Umbilical cord (tissue), 1 donor: ENCODE measurements at regions not wholly inside any gene's neighbourhood (a gene's known extent, or its start where the extent isn't known, plus 50 kb on each side); places are given as distances from the start of the nearest gene placed in this dataset.
"Not testable (repeated sequence)": the region's sequence is repeated elsewhere in the genome, so short reads cannot be mapped to it uniquely, and the experiment has no call there.

ENCODE experiments used
- DNase-seq: peaks from one replicate; pipeline ENCODE4 v3.0.0-alpha.2; 2015; ENCODE audit warnings: low spot score

DNA sequence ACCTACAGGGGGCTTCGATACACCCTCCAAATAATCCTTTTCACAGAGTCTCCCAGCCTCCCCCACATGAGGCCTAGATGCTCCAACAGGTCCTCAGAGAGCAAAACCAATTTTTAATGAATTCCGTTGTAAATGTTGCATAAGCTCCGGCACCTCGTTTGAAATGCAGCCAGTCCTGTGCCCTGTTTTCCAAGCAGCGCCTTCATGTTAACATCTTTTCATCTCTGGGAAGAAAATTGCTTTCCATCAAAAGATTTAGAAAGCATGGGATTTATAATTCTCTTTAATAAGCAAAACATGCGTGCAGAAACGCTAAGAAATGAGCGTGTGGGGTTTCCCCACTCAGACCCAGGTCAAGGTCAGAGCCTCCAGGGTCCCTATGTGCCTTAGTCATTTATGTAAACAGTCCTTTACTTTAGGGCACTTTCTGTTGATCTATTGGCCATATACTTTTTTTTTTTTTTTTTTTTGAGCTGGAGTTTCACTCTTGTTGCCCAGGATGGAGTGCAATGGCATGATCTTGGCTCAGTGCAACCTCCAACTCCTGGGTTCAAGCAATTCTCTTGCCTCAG is 177.5 kb upstream of the S1PR3 start:
- DNase-seq: no peak

DNA sequence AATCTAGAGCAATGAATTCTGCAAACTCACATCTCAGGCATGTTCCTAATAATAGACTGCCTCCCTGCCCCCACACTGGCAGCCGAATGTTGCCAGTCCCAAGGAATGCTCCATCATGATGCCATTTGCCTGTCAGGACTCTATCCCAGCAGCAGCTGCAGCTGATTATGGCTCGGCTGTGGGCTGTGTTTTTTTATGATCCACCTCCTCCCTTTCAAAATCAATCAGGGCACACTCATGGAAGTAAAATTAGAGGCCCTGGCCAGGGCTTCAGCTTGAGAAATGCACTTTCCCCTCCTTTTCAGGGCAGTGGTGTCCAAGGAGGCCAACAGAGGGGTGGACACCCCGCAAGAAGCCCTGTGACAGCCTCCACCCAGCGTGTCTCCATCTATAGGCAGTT is 176.7 kb upstream of the S1PR3 start:
- peak; percentile 76 for DNase-seq

DNA sequence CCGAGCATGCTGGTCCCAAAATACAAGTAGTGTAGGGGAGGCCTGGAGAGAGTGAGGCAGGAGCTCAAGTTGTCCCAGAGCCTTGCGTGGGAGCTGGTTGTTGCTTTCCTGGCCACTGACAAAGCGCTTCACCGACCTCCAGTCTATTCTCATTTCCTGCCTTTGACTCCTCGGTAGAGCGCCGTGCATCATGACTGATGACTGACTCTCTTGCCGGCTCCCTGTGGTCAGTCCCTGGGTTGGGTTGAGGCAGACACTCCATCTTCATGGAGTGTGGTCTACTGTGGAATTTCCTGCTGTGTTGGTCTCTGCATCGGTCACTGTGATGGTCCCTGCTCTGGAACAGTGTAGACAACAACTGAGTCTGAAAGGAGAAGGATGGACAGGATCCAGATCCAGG is 175.1 kb upstream of the S1PR3 start:
- no peak for DNase-seq

DNA sequence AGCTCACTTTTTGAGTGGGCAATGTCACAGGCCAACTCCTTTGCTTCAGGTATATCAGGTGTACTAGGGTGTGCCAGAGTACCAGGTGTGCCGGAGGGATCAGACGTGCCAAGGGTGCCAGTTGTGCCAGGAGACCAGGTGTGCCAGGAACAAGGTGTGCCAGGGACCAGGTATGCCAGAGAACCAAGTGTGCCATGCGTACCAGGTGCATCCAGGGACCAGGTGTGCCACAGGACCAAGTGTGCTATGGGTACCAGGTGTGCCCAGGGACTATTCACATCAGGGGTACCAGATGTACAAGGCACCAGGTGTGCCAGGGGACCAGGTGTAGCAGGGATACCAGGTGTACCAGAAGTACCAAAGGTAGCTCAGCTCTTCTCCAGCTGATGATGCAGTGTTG is 174.7 kb upstream of the S1PR3 start:
- no peak for DNase-seq

DNA sequence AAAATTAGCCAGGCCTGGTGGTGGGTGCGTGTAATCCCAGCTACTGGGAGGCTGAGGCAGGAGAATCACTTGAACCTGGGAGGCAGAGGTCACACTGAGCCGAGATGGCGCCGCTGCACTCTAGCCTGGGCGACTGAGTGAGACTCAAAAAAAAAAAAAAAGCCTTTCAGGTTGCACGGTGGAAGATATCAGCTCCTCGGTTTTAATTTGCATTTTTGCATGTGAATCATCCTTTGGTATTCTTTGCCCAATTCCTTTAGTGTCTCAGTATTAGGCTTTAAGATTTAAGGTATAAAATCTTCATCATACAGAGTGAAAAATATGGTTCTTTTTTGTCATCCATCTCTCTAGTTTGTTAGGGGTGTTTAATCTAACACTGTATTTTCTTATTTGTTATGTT is 173.6 kb upstream of the S1PR3 start:
- no peak for DNase-seq

DNA sequence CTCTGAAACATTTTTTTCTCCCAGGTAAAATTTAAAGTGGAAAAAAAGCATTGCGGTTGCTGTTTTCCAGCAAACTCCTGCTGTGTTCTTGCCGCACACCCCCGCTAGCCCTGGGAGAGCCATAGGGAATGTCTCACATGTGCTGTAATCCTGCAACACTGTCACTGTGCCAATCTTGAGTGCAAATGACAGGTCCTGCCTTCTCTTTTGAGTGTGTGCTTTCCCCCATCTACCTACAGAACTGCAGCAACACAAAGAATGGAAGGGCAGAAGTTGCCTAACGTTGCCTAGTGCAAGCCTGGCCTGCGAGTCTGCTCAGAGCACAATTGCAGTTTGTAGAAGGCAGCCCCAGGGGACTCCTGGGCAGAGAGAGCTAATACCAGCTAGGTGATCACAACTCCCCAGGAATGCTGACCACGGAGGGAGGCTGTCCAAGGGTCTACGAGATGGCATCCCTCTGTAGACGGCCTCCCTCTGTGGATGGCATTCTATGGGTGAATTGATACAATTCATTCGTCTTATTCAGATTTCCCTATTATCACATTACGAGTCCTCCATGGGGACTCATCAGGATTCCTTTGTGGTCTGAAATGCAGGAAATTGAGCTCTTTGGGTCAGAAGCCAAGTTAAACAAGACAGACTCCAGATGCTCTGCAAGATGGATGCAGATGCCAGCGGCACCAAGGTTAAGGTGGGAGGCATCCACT is 172.6 kb upstream of the S1PR3 start:
- no peak for DNase-seq

DNA sequence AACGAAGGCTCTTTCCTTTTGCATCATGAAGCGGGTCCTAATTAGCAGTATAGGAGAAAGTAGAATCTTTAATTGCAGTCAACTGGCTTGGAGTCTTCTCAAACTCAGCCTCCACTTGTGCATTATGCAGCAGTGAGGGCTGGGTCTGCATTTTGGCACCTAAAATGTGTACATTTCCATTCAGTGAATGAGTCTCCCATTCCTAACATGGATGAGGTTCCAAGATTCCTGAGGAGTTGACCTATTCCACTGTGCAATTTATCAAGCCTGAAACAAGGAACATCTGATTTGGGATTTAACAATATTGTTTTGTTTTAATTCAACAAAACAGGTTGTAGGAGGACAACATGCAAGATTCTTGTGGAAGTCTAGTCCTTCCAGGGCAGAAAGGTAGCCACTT is 171.8 kb upstream of the S1PR3 start:
- DNase-seq: no peak

DNA sequence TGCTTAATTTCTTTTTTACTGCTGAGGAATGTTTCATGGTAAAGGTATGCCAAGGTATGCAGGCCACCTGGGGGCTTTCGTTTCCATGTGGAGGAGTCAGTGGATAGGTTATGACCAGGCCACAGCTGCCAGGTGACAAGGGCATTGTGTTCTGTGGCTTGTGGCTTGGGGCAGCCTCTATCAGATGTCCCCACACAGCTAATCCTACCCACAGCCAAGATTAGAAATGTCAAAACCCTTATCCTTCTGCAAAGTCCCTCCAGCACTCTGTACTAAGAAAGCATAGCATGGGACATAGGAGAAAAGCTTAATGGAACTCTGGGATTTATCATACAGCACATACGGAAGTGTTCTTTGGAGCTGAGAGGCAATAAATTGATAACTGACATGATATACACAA is 171.2 kb upstream of the S1PR3 start:
- DNase-seq: no peak

DNA sequence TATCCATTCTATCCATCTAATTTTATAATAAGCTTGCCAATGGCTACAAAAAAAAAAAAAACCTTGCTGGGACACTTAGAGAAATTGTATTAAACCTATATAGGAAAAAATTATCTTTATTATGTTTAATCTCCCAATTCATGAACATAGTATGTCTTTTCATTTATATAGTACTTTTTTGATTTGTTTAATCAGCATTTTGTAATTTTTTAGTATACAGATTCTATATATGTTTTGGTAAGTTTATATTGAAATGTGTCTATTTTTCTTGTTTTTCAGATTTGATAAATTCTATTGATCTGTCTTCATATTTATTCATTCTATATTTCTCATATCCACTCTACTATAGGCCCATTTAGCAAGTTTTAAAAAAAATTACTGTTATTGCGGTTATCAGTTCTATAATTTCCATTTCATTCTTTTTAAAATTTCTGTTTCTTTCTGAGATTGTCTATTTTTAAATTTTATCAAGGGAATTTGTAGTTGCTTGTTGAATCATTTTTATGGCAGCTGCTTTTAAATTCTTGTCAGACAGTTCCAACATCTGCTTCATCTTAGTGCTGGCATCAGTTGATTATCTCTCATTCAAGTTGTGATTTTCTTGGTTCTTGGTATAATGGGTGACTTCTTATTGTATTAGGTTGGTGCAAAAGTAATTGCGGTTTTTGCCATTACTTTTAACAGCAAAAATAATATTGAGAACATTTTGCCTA is 170.1 kb upstream of the S1PR3 start:
- DNase-seq: no peak

DNA sequence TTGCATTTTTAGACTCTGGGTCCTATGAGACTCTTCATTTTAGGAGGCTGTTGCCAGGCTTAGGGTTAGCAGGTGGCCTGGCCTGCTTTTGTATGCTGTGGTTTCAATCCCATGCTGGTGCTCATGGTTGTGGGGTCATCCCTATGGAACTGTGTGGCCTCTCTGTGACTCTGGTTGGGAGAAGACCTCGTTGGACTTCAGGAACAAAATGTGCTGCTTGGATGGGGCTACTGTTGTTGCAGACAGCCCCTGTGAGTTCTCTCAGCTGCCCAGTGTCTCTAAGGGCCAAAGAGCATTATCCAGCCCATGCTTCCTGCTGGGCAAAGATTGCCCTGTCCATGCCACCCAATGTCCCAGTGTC is 169.5 kb upstream of the S1PR3 start:
- no peak for DNase-seq

DNA sequence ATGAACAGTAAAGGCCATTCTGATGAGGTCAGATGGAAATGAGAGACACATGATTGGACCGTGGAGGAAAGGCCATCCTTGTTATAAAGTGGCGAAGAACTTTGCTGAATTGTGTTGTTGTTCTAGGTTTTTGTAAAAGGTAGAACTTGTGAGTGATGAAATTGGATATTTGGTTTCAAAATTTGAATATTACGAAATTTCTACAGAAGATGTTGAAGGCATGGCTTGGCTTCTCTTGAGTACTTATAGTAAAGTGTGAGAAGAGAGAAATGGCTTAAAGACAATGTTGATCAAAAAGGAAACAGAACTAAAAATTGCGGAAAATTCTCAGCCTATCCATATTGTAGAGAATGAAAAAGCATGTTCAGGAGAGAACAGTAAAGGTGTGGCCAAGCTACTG is 166.6 kb upstream of the S1PR3 start:
- no peak for DNase-seq

DNA sequence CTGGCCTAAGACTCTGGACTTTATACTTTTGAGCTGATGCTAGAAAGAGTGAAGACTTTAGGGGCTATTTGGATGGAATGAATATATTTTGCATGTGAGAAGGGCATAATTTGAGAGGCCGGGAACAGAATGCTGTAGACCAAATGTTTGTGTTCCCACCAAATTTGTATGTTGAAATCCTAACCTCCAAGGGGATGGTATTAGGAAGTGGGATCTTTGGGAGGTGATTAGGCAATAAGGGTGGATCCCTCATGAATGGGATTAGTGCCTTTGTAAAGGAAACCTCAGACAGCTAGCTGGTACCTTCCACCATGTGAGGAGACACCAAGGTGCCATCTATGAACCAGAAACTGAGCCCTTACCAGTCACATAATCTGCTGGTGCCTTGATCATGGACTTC is 165.1 kb upstream of the S1PR3 start:
- DNase-seq: no peak

DNA sequence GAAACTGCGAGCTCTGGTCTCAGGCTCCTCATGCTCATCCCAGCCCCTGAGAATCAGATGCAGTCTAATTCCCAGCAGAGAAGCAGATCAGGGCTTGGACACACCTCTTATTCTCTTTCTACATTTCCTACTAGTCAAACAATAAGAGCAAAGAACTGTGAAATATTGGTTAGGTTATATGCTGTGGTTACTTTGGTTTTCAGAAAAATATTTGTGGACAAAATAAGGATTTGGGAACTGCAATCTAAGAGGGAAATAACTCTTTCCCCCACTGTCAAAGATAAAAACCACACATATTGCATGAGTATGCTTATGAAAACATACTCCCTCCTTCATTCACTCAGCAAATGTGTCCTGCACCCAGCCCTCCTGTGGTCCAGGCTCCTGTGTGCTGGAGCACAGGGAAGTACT is 164.5 kb upstream of the S1PR3 start:
- DNase-seq: peak; percentile 33

DNA sequence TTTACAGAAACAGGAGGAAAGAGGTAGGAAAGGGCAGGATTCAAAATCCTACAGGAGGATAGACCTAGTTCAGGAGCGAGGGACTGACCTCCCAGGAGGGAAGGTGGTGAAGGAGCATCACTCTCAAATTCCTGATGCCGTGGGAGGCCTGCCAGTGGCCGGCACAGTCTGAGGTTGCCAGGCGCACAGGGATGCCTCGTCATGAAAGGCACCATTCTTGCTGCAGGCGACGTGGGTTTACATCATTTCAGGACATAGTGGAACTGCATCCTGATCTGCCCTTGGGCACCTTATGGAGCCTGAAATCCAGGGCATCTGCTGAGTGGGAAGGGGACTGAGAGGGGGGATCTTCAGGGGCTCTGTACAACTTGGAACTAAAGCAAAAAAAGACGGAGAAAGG is 163.2 kb upstream of the S1PR3 start:
- no peak for DNase-seq

DNA sequence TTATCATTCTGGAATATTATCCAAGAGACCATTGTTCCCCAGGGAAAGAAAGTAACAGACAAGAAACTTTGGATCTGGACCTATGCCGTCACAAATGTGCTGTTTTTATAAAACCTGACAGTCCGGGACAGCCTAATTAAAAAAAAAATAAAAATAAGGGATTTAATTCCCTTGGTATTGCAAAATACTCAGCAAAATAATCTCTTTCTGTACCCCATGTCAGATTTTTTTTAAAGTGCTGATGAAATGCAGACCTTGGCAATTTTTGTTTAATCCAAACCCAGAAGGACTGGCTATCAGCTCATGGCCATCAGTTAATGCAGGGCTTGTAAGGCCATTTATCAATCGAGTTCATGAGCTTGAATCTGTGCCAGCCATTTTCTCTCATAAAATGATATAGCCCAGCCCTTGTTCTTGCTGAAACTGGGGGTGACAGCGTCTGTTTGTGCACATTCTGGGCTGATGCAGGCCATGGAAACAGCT is 162.7 kb upstream of the S1PR3 start:
- DNase-seq: peak; percentile 71

DNA sequence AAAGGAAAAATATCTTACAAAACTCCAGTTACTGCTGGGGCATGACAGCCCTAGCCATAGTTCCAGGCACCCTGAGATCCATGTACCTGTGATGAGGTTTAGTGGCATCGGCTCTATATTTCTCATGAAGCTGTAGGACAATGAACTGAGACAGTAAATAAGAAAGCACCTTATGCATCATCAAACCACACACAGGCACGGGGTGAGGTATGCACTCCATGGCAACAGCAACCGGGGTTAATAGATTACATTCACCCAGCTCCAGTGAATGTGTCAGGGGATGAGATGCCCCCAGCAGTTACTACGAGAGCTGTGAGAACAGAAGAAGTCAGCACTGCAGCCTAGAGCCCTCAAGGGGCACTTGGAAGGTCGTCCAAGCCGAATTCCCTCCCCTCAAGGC is 162.0 kb upstream of the S1PR3 start:
- no peak for DNase-seq

DNA sequence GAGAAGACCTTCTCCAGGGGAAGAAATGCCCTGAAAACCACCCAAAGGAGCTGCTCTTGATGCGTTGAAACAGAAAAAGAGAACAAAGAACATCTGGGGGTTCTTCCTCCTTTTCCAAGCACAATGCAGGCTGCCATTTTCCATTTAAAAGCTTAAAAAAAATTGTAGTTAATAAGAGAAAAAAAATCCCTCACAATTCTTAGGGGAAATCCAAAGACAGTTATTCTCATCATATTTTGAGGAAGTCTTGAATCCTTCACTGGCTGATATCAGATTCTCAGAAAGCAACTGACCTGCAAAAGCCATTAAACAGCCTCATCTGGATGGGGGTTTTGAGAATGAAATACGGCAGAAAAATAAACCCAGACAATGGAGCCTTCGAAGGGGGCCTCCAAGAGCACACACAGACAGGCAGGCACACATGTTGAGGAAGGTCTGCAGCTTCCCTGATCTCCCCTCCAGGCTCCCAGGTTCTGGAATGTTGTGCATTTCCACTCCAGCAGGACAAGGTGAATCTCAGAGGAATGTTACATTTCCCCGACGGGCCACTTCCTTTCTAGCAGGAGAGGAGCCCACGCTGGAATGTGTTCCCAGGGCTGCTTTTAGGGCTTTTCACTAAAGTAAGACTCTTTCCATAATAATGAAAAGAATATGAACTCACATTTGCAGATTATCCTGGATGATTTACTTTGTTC is 159.4 kb upstream of the S1PR3 start:
- no peak for DNase-seq

DNA sequence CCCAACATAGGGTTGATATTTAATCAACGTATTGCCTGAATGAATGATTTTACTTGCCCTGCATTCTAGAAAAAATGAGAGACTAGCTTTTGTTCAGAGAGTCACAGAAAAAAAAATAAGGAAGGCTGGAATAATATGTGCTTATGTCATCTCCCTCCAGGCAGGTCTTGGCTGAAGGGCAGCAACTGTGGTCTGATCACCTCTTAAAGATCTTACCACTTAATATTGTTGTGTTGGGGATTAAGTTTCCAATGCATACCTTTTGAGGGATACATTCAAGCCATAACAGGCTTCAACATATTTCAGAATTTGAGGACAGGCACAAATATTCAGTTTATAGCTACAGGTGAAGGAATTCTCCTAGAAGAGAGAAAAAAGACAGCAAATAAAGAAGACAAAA is 157.3 kb upstream of the S1PR3 start:
- DNase-seq: no peak

DNA sequence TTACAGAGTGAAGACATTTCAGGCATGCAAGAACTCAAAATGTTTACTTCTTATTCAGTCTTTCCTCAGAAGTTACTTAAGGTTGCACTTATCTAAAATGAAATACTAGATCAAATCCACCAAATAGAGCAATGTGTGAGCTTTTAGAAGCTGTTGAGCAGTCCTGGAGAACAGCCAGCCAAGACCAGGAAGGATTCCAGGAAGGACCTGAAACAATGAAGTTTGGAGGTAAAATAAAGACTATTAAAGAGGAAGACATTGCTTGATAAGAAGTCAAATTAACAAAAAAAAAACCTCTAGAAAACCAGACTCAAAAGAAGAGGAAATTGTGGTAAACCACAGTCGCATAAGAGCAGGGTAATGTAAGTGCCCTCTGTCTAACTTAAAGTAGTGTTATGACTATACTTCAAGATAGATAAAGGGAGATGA is 156.2 kb upstream of the S1PR3 start:
- DNase-seq: no peak

DNA sequence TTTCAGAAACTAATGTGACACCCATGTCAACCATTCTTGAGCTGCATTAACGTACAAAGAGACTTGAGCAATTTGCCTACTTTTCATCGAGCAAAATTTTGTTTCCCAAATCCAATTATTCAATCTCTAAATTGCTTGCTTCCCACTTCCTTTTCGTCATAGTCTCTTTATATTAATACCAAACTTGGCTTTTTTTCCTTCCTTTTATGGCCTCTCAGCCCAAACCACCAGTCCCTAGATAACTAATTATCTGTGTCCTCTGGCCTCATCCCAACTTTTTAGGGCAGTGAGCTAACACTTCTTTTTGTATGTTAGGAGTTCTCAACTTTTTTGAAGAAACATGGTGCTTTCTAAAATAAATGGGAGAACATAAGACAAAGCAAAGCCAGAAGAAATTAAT is 155.5 kb upstream of the S1PR3 start:
- DNase-seq: no peak

DNA sequence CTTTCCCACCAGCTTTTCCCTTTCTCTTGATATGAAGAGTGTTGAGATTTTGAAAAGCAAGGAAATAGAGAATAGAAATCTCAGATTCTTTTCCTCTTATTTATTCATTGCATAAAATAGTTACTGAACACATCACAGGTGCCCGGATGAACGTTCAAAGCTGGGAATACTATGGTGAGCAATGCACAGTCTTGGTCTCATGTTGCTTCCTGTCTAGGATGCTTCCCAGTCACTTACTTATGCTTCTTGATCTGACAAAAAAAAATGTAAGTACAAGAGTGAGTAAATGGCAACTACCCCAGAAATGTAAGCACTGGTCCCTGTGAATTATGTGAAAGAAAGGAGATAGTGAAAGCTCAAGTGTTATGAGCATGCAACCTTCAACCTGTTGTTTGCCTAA is 153.5 kb upstream of the S1PR3 start:
- DNase-seq: no peak

DNA sequence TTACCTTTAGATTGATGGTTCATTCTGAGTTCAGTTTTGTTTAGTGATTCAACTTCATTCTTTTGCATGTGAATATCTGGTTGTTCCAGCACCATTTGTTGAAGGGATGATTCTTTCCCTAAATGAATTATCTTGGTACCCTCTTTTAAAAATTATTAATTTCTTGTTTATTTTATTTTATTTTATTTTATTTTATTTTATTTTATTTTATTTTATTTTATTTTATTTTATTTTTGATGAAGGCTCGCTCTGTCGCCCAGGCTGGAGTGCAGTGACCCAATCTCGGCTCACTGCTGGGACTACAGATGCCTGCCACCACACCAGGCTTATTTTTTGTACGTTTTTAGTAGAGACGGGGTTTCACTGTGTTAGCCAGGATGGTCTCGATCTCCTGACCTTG is 141.4 kb upstream of the S1PR3 start:
- DNase-seq: not testable (repeated sequence)

DNA sequence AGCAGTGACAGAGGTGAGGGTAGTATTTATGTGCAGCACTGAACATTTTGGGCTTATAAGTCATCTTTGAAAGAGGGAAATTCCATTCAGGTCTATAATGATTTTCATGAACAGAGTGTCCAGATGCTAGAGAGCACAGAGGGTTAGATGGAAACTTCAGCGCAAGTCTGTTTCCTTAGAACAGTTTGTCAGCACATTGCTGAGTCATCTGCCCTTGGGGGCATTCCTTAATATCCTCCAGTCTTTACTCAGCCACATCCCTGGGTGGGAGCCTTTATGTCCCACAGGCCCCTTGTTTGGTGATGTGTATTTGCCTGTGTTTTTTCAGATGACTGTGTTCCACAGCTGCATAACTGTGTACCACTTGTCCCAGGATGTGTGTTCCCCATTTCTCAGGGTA is 138.5 kb upstream of the S1PR3 start:
- DNase-seq: peak; percentile 44
